NOMO-1 treated with DMSO at 0.1 percent for 48 hours (cell line): ENCODE measurements at regions not wholly inside any gene's neighbourhood (a gene's known extent, or its start where the extent isn't known, plus 50 kb on each side); places are given as distances from the start of the nearest gene placed in this dataset.
"Not testable (repeated sequence)": the region's sequence is repeated elsewhere in the genome, so short reads cannot be mapped to it uniquely, and the experiment has no call there.

Experiments
- DNase-seq: peaks from one replicate; lab custom pipeline; 2025; ENCODE audit not compliant: unreplicated experiment; lab: John Stamatoyannopoulos, UW

DNA sequence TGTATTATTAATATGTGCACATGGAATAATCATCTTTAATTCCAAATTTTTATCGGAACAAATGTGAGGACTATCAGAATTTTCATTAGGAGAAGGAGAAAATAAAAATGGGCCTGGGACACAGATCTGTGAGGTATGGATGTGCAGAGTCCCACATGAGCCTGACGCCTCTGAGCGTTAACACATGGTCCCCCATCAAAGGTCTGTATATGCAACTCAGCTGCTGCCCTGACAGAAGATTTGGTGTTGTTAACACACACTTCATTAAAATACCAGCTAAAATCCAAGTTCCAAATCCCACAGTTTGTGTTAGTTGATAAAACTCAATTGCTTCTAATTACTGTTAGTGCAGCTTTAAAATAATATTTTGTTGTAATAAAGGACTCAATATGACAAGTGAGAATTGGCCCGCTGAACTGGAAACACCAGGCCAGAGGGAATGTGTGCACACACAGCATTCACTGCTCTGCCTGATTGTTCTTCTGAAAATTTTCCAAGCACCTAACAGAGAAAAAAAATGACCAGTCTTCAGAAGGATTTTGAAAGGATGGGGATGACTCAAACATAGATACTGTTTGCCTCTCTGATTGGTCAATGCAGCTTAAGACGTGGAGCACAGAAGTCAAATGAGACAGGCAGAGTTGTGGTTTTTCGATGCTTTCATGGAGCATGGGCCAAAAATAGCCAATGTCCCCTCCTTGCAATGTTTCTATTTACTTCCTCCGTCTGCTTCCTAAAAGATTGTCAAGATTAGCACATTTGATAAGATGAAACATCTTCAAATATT is 266.6 kb downstream of the NKX6-1 start:
- no peak for DNase-seq

DNA sequence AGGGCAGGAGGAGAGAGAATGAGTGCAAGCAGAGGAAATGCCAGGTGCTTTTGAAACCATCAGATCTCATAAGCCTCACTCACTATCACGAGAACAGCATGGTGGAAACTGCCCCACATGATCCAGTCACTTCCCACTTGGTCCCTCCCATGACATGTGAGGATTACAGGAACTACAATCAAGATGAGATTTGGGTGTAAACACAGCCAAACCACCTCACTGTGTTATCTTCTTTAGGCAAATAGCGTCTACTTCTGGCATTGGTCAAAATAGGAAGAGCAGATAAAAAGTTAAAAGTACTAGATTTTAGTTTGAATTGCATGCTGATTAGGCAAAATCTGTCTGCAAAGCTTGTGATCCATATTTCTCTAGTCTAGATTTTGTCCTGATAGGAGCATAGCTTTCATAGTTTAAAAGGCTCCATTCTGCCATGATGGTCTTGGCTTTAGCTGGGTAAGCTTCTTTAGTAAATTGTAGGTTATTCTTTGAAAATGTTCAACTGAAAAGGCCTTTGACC is 267.5 kb downstream of the NKX6-1 start:
- DNase-seq: no peak

GRCh38 chr4:84224522-84224921 is 274.6 kb downstream of the NKX6-1 start:
- no peak for DNase-seq

DNA sequence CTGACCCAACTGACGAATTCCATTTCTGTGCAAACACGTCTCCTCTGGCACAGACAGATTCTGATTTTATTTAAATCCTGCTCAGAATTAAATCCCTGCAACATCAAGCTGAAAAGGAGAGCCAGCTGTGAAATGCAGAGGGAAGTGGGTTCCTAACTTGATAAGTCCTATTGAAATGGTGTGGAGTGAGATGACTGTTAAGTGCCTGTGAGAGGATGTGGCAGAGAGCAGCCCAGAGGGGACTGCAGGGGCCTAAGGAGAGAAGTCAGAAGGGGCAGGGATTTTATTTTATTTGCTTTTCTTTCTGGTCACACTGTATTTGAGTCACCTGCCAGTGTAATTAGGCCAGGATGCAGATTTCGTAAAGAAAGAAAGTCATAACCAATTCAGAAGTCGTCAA is 277.4 kb downstream of the NKX6-1 start:
- no peak for DNase-seq

GRCh38 chr4:84220990-84221389 is 278.1 kb downstream of the NKX6-1 start:
- peak; percentile 61 for DNase-seq

DNA sequence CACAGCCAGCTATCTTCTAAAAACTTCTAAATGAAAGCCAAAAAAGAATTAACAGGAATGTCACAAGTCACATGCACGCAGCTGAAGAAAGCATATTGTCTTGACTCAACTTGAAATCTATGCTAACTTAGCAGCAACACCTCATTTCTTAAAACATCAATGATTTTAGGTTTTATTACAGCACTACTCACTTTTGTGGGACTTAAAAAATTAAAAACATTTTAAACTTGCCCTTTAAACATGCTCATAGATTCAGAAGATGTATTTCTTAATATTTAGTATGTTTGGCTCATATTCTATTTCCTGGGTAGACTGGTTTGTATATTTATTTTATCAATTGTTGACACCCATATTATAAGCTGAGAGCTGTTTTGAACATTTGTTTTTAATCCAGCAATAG is 279.4 kb downstream of the NKX6-1 start:
- DNase-seq: no peak

DNA sequence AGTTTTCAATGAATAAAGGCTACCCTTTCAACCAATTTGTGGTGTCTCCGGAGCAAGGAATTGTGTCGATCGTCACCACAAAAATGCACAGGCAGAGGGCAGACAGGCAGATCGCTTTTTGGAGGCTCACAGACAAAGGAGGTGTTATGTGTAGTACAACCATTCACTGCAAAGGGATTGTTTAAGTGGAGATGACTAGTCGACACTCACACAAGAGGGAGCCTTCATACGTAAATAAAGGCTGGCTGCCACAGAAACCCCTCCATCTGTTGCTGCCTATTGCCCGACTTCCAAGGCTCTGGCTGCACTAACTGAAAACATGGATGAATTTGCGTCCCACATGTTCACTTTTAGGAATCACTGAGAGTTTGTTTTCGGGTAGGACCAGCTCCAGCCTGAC is 281.1 kb downstream of the NKX6-1 start:
- DNase-seq: no peak

GRCh38 chr4:84215217-84215616 is 283.9 kb downstream of the NKX6-1 start:
- no peak for DNase-seq

DNA sequence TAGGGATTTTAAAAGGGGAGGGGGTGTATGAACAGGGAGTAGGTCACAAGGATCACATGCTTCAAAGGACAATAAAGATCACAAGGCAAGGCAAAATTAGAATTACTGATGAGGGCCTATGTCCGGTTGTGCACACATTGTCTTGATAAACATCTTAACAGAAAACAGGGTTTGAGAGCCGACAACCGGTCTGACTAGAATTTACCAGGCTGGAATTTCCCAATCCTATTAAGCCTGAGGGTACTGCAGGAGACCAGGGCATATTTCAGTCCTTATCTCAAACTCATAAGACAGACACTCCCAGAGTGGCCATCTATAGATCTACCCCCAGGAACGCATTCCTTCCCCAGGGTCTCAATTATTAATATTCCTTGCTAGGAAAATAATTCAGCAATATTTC is 292.9 kb downstream of the NKX6-1 start:
- DNase-seq: not testable (repeated sequence)

DNA sequence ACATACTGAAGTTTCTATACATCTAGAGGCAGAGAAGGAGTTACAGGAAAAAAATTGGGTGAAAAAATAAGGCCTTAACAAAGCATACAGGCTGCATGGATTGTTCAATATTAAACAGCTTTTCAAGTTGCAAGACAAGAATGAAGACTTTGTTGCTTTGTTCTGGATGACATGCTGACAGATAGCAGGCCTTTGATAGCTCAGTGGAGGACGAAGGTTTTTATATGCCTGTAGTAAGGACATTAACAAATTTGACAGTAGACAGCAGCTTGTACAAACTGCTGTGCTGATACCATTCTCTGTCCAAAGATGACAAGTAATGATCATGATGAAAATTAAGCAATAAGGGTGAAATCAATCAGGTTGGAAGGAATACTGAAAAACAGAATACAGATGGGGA is 309.9 kb downstream of the NKX6-1 start:
- no peak for DNase-seq

- DNase-seq: no peak
Observed at GRCh38 chr4:84179409-84179808, 319.7 kb downstream of the NKX6-1 start.

DNA sequence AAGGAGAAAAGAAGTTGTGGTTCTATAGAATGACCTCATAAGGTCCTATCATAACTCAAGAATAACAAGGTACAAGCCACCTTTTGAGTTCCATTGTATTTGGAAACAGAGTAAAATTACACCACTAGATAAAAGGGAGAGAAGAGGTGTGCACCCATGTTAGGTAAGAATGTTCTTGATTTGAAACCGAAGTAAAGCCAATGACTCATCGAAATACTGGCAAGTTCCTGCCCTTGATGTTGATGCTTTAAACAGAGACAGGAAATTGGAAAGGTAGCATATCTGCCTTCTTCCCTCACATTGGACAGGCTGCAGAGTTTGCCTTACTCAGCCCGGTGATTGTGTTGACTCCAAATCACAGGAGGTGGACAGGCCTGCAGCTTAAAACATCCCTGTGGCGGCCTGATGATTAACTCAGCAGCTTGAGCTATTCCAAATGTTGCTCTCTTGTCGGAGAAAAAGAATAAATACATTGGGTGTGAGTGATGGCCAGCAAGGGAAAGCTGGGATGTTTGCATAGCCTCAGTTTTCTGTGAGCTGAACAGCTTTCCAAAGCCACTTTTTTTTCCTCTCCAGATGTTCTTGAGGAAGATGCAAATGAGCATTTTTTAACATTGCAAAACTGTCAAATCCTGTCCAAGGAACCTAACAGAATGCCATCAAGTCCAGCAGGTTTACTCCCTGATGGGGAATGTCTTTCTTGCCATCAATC is 321.1 kb downstream of the NKX6-1 start:
- DNase-seq: no peak

DNA sequence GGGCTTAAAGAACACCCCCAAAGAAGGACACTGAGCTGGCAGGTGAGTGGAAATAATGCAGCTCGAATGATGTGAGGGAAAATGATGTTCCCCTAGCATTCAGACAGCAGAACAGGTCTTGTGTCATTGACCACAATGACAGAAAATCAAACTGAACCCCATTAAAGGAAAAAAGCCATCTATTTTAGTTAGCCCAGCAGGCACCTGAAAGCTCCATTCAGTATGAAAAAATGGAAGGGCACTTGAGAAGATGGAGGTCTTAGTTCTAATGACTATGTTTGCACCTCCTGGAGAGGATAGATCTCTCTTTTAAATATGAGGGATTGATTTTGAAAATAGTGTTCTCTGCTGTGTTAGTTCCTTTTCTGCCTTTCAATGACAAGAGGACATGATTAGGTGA is 323.1 kb downstream of the NKX6-1 start:
- DNase-seq: no peak

GRCh38 chr4:84171871-84172270 is 327.2 kb downstream of the NKX6-1 start:
- no peak for DNase-seq

- DNase-seq: no peak
Observed at GRCh38 chr4:84167564-84167963, 331.5 kb downstream of the NKX6-1 start.

GRCh38 chr4:84167093-84167492 is 332.0 kb downstream of the NKX6-1 start:
- DNase-seq: no peak

GRCh38 chr4:84166486-84166885 is 332.6 kb downstream of the NKX6-1 start:
- no peak for DNase-seq

GRCh38 chr4:84164201-84164600 is 334.9 kb downstream of the NKX6-1 start:
- DNase-seq: no peak

- DNase-seq: no peak
Observed at GRCh38 chr4:84159762-84160161, 339.3 kb downstream of the NKX6-1 start.

GRCh38 chr4:84158670-84159069 is 340.4 kb downstream of the NKX6-1 start:
- DNase-seq: no peak

DNA sequence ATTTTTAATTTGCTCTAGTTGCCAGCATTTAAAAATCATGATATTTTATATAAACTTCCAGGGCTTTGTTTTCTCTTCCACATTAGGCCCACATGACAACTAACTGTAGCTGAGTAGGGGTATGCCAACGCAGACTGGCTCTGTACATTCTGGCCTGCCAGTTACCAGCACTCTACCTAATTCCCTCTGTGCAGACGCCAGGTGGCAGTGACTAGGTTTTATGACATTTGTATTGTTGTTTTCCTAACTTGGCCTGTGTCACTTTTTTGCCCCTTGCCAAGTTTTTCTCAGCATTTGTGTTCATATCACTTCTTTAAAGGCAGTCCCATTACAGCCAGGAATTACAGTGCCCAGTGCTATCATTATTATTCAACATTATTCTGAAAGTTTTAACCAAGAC is 347.5 kb downstream of the NKX6-1 start:
- no peak for DNase-seq

GRCh38 chr4:84150177-84150576 is 348.9 kb downstream of the NKX6-1 start:
- no peak for DNase-seq
